SK-N-SH (cell line): ENCODE measurements at regions not wholly inside any gene's neighbourhood (a gene's known extent, or its start where the extent isn't known, plus 50 kb on each side); places are given as distances from the start of the nearest gene placed in this dataset.

Source experiments
- CTCF ChIA-PET: fragments of 300-600, 350-600 bp; formaldehyde crosslinking; extraction: SDS; loops from one replicate; lab custom pipeline; 2021; lab: Yijun Ruan, JAX
- POLR2A ChIA-PET: fragments of 350-600 bp; sonication (Branson Sonifier 250); formaldehyde crosslinking; extraction: SDS; loops from one replicate; lab custom pipeline; 2020; ENCODE audit warnings: antibody characterized with exemption, inconsistent platforms; lab: Yijun Ruan, JAX
- DNase-seq: peaks from one replicate; pipeline ENCODE4 v3.0.0; 2012
- H2AFZ ChIP-seq: fragments of 200-600 bp; sonication (generic); 2 replicates; pipeline ENCODE4 v1.8.1; 2016; ENCODE audit warnings: antibody characterized with exemption, mild to moderate bottlenecking, low read depth
- H3F3A ChIP-seq: fragments of 200-600 bp; sonication (generic); replicated peaks from 2 replicates; pipeline ENCODE3; 2016; ENCODE audit warnings: antibody characterized with exemption, mild to moderate bottlenecking; ENCODE audit not compliant: insufficient read depth
- H3K27ac ChIP-seq, 2 experiments: fragments of 200-500 bp in 1 of 2; fragments of 200-600 bp in 1 of 2; sonication (Bioruptor generic) in 1 of 2; sonication (generic), shearing (Covaris generic) in 1 of 2; 2 replicates each; pipeline versions ENCODE4 v1.5.1 to v1.6.1; 2014 to 2016; ENCODE audit warnings: low read depth in 2 of 2, inconsistent platforms in 1 of 2, low read length in 1 of 2, mild to moderate bottlenecking in 1 of 2, mixed read lengths in 1 of 2
- H3K27me3 ChIP-seq: fragments of 200-600 bp; sonication (generic), shearing (Covaris generic); 2 replicates; pipeline ENCODE4 v1.6.1; 2016; ENCODE audit warnings: mixed run types; ENCODE audit not compliant: insufficient read depth
- H3K36me3 ChIP-seq, 2 experiments: fragments of 200-500 bp in 1 of 2; fragments of 200-600 bp in 1 of 2; sonication (Bioruptor generic) in 1 of 2; sonication (generic) in 1 of 2; replicated peaks in 1 of 2; 2 replicates each; pipeline versions ENCODE3 to v1.5.1; 2014 to 2016; ENCODE audit warnings: low read length in 1 of 2, mild to moderate bottlenecking in 1 of 2; ENCODE audit not compliant: insufficient read depth in 2 of 2, control insufficient read depth in 1 of 2
- H3K4me1 ChIP-seq, 2 experiments: fragments of 200-500 bp in 1 of 2; fragments of 200-600 bp in 1 of 2; sonication (Bioruptor generic) in 1 of 2; sonication (generic), shearing (Covaris generic) in 1 of 2; 2 replicates each; pipeline versions ENCODE4 v1.5.1 to v1.6.1; 2014 to 2016; ENCODE audit warnings: low read depth in 1 of 2, low read length in 1 of 2, mixed run types in 1 of 2; ENCODE audit not compliant: insufficient read depth in 2 of 2, control insufficient read depth in 1 of 2
- H3K4me2 ChIP-seq: fragments of 200-600 bp; sonication (generic), shearing (Covaris generic); 2 replicates; pipeline ENCODE4 v1.6.1; 2017; ENCODE audit warnings: mixed run types
- H3K4me3 ChIP-seq, 2 experiments: fragments of 200-500 bp in 1 of 2; fragments of 200-600 bp in 1 of 2; sonication (Bioruptor generic) in 1 of 2; sonication (generic), shearing (Covaris generic) in 1 of 2; 2 replicates each; pipeline versions ENCODE4 v1.5.1 to v1.8.1; 2014 to 2016; ENCODE audit warnings: low read depth in 2 of 2, inconsistent platforms in 1 of 2, low read length in 1 of 2, mild to moderate bottlenecking in 1 of 2, mixed read lengths in 1 of 2, moderate library complexity in 1 of 2
- H3K79me2 ChIP-seq: fragments of 200-600 bp; sonication (generic); 2 replicates; pipeline ENCODE4 v1.8.1; 2017; ENCODE audit warnings: mild to moderate bottlenecking; ENCODE audit not compliant: insufficient read depth
- H3K9ac ChIP-seq: fragments of 200-600 bp; sonication (generic); 2 replicates; pipeline ENCODE4 v1.6.1; 2017; ENCODE audit warnings: mixed run types
- H3K9me2 ChIP-seq: fragments of 200-600 bp; sonication (generic); 2 replicates; pipeline ENCODE4 v1.6.1; 2017; ENCODE audit warnings: mixed run types
- H3K9me3 ChIP-seq: fragments of 200-600 bp; sonication (generic); 2 replicates; pipeline ENCODE4 v1.6.1; 2017; ENCODE audit warnings: mixed run types, mild to moderate bottlenecking, moderate library complexity
- H4K20me1 ChIP-seq: fragments of 200-600 bp; sonication (generic); 2 replicates; pipeline ENCODE4 v1.6.1; 2017; ENCODE audit warnings: mild to moderate bottlenecking, mixed run types; ENCODE audit not compliant: insufficient read depth
- JUND ChIP-seq: IDR thresholded peaks from 2 replicates; pipeline ENCODE4 v1.4.0; 2012
- MEF2A ChIP-seq: IDR thresholded peaks from 2 replicates; pipeline ENCODE4 v1.4.0; 2012; ENCODE audit warnings: low read depth, borderline replicate concordance
- NFIC ChIP-seq: IDR thresholded peaks from 2 replicates; pipeline ENCODE4 v1.4.0; 2012; ENCODE audit warnings: borderline replicate concordance
- RFX5 ChIP-seq: IDR thresholded peaks from 2 replicates; pipeline ENCODE4 v1.6.1; 2012; ENCODE audit warnings: mild to moderate bottlenecking, improper control_type of control experiment, low read length
- TEAD4 ChIP-seq: IDR thresholded peaks from 2 replicates; pipeline ENCODE4 v1.4.0; 2012; ENCODE audit warnings: mild to moderate bottlenecking, borderline replicate concordance; ENCODE audit not compliant: insufficient read depth
- WGBS: methylation state at CpG from one replicate; pipeline ENCODE4 v1.1.6; 2017; ENCODE audit warnings: low lambda C conversion rate; 5-methylcytosine and 5-hydroxymethylcytosine counted together

DNA sequence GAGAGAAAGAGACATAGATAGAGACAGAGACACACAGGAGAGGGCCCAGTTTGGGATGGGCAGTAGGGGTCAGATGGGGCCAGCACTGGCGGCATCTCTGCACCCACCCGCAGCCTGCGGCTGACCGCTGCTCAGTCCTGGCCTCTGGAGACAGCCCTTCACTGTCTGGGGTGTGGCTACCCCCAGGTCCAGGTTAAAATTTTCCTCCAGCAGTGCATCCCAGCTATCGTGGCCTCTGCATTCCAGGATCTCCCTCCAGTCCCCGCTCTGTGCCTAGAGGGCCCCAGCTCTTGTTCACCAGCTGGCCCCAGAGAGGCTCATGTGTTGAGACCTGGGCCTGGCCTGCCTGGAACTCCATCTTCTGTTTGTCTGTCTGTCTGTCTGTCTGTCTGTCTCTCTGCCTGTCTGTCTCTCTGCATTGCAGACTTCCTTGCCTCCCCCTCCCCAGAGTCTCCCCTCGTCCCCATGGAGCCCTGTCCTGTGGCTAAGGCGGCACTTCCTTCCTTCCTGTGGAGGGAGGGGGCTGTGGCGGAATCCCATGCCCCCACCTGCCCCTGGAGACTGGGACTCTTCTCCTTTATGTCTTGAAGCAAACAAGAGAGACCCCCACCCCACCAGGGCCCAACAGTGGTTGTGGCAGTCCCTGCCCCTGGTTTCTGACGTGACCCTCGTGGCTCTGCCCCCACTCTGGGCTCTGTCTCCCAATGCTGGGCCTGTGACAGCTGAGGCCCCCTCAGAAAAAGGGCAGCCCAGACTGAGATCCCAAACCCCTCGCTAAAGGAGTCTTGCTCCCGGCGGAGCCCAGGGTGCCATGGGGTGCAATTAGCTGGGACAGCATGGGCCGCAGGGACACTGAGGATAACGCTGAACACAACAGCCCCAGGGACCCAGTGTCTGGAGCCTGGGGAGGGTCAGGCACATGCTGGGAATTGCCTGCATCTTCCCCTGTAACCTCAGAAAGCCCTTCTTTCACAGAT, 241.8 kb downstream of the NPHP4 start:
- CTCF ChIA-PET = interaction anchor here (0.7 to 3.7 kb wide), 4 partner anchors 12 to 1095 kb away, joined by 3 to 21 read pairs (median 7); partner anchors contain the start of gene AJAP1
- no peak for TF ChIP-seq MEF2A
- no peak for TF ChIP-seq TEAD4
- no peak for TF ChIP-seq NFIC
- TF ChIP-seq, all 33 proteins: peak for 0
- H2AFZ ChIP-seq = no peak overlapping the region
- no peak overlapping the region for H3K27ac ChIP-seq
- no peaks in the 10 kb centered on the region for H3K36me3 ChIP-seq
- no peak overlapping the region for H3K4me3 ChIP-seq
- H3F3A ChIP-seq = no peaks in the 10 kb centered on the region
- no peak for DNase-seq
- no peaks in the 10 kb centered on the region for H3K27me3 ChIP-seq
- no peaks in the 10 kb centered on the region for H4K20me1 ChIP-seq
- H3K9me2 ChIP-seq = no peaks in the 10 kb centered on the region
- 64% methylated on average over 9 of the region's 16 CpGs for WGBS
- H3K9me3 ChIP-seq = no peaks in the 10 kb centered on the region
- no peak overlapping the region for H3K4me2 ChIP-seq
- POLR2A ChIA-PET = no interaction called here
- H3K79me2 ChIP-seq = no peaks in the 10 kb centered on the region
- H3K9ac ChIP-seq = no peak overlapping the region
- peaks cover 0 to 20% of the 10 kb centered on the region in 2 experiments; a peak in 1 of 4 replicates for H3K4me1 ChIP-seq

DNA sequence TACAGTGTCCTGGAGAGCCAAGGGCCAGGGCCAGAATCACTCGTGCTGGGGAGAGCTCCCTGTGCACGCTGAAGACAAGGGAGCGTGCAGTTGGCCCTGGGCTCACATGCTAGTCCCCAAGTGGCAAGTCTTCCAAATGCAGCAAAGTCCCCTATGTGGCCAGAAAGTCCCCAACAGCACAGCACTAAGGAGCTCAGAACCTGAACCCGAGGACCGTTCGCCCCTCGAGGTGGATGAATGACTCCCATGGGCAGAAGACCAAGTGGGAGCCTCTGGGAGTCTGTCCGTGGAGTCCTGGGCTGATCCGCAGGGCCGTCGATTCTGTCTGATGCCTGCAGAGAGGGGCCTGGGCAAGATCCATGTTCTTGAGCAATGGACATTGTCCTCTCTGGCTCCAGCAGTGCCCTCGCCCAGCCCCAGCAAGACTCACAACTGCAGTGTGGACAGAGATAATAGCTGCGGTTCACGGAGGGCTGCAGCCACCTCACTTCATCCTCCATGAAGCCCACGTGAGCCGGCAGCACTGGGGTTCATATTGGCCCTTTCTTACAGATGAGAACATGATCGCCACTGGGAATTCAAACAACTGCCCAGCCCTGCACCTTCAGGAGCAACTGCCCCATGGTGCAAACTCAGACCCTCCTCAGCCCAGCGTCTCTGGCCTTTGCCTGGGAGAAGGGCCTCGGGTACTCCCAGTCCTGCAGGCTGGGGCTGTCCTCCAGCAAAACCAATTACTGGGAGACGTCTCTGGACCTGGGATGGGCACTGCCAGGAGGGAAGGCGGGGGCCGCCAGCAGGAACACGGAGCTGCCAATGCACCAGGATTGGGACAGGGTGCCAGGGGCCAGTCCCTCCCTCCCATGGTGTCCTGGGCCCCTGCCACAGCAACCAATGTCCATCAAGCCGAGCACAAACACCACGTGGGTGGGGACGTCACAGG, 243.7 kb downstream of the NPHP4 start:
- ChIA-PET CTCF (interaction anchor here (1.0 to 2.2 kb wide), 2 partner anchors 168 to 234 kb away, joined by 3 to 9 read pairs; no protein-coding TSS in a partner anchor), POLR2A (interaction anchor here (0.6 kb wide), 1 partner anchor 245 kb away, joined by 3 read pairs; no protein-coding TSS in a partner anchor)
- H3K4me2 ChIP-seq = no peak overlapping the region
- peaks cover 0 to 33% of the 10 kb centered on the region in 2 experiments; a peak in 1 of 4 replicates for H3K4me1 ChIP-seq
- no peaks in the 10 kb centered on the region for H3K36me3 ChIP-seq
- TF ChIP-seq MEF2A (no peak), JUND (no peak), RFX5 (no peak)
- no peaks in the 10 kb centered on the region for H3K9me2 ChIP-seq
- H3K27ac ChIP-seq = no peak overlapping the region
- no peaks in the 10 kb centered on the region for H3K27me3 ChIP-seq
- H2AFZ ChIP-seq = no peak overlapping the region
- H4K20me1 ChIP-seq = no peaks in the 10 kb centered on the region
- no peaks in the 10 kb centered on the region for H3K79me2 ChIP-seq
- H3K9me3 ChIP-seq = no peaks in the 10 kb centered on the region
- 49% methylated on average over 11 of the region's 26 CpGs for WGBS
- no peaks in the 10 kb centered on the region for H3F3A ChIP-seq
- H3K9ac ChIP-seq = no peak overlapping the region
- no peak for DNase-seq
- no peak overlapping the region for H3K4me3 ChIP-seq
